Stimulated activated CD4-positive, alpha-beta T cell treated with anti-CD3 and anti-CD28 coated beads, Interleukin-4, amount 100 ng/mL, for 4 hours (primary cell): ENCODE measurements at regions not wholly inside any gene's neighbourhood (a gene's known extent, or its start where the extent isn't known, plus 50 kb on each side); places are given as distances from the start of the nearest gene placed in this dataset.

Source experiments
- DNase-seq, 2 experiments: peaks; one replicate each; pipeline ENCODE4 v3.0.0-alpha.2; 2020

GRCh38 chr5:54766748-54767147 is 218.6 kb downstream of the ESM1 start:
- no peak for DNase-seq

- DNase-seq = no peak
Observed at GRCh38 chr5:54765165-54766028, 220.0 kb downstream of the ESM1 start.

GRCh38 chr5:54764102-54765090 is 221.0 kb downstream of the ESM1 start:
- DNase-seq = no peak

- DNase-seq = no peak
Observed at GRCh38 chr5:54761213-54761701, 224.1 kb downstream of the ESM1 start.

- no peak for DNase-seq
Observed at GRCh38 chr5:54760182-54760935, 225.0 kb downstream of the ESM1 start.

- DNase-seq = no peak
Observed at GRCh38 chr5:54758038-54758437, 227.4 kb downstream of the ESM1 start.

- no peak for DNase-seq
Observed at GRCh38 chr5:54757541-54757940, 227.9 kb downstream of the ESM1 start.

GRCh38 chr5:54756796-54757402 is 228.5 kb downstream of the ESM1 start:
- DNase-seq = no peak

- no peak for DNase-seq
Observed at GRCh38 chr5:54756301-54756700, 229.1 kb downstream of the ESM1 start.

- DNase-seq = no peak
Observed at GRCh38 chr5:54754878-54755277, 230.5 kb downstream of the ESM1 start.

- DNase-seq = no peak
Observed at GRCh38 chr5:54754420-54754819, 231.0 kb downstream of the ESM1 start.

- no peak for DNase-seq
Observed at GRCh38 chr5:54753753-54754152, 231.6 kb downstream of the ESM1 start.

- DNase-seq = no peak
Observed at GRCh38 chr5:54753034-54753433, 232.4 kb downstream of the ESM1 start.

GRCh38 chr5:54748527-54748926 is 231.0 kb downstream of the SNX18 start:
- DNase-seq = no peak

- no peak for DNase-seq
Observed at GRCh38 chr5:54746777-54747398, 229.3 kb downstream of the SNX18 start.

- no peak for DNase-seq
Observed at GRCh38 chr5:54746346-54746745, 228.8 kb downstream of the SNX18 start.

- no peak for DNase-seq
Observed at GRCh38 chr5:54745599-54745998, 228.0 kb downstream of the SNX18 start.

GRCh38 chr5:54743997-54744788 is 226.6 kb downstream of the SNX18 start:
- peak; percentile 7 to 37 for DNase-seq

- no peak for DNase-seq
Observed at GRCh38 chr5:54743581-54743980, 226.0 kb downstream of the SNX18 start.

GRCh38 chr5:54742417-54742891 is 224.9 kb downstream of the SNX18 start:
- DNase-seq = no peak

GRCh38 chr5:54741711-54742110 is 224.2 kb downstream of the SNX18 start:
- DNase-seq = no peak
